SJSA1 (cell line): ENCODE measurements at regions not wholly inside any gene's neighbourhood (a gene's known extent, or its start where the extent isn't known, plus 50 kb on each side); places are given as distances from the start of the nearest gene placed in this dataset.
A peak's percentile ranks its signal among the peaks of the same experiment; 100 is the strongest.

Experiments
- DNase-seq, 2 experiments: peaks; one replicate each; pipeline ENCODE4 v3.0.0-alpha.2; 2015 to 2020; ENCODE audit warnings: low spot score in 2 of 2, low read depth in 1 of 2
- H3K27ac ChIP-seq: fragments of 250-450 bp; sonication (Bioruptor Pico); 2 replicates; pipeline ENCODE4 v1.5.1; 2020; ENCODE audit warnings: mild to moderate bottlenecking, moderate library complexity
- H3K27me3 ChIP-seq: fragments of 250-450 bp; sonication (Bioruptor Pico); replicated peaks from 2 replicates; pipeline ENCODE4 v1.5.1; 2020; ENCODE audit warnings: mild to moderate bottlenecking, moderate library complexity
- H3K36me3 ChIP-seq: fragments of 250-450 bp; sonication (Bioruptor Pico); 2 replicates; pipeline ENCODE4 v1.5.1; 2020; ENCODE audit warnings: mild to moderate bottlenecking
- H3K4me1 ChIP-seq: fragments of 250-450 bp; sonication (Bioruptor Pico); replicated peaks from 2 replicates; pipeline ENCODE4 v1.6.1; 2021; ENCODE audit warnings: mild to moderate bottlenecking
- H3K4me3 ChIP-seq: fragments of 250-450 bp; sonication (Bioruptor Pico); 2 replicates; pipeline ENCODE4 v1.5.1; 2020; ENCODE audit warnings: mild to moderate bottlenecking
- H3K9me3 ChIP-seq: fragments of 250-450 bp; sonication (Bioruptor Pico); replicated peaks from 2 replicates; pipeline ENCODE4 v1.5.1; 2020; ENCODE audit warnings: mild to moderate bottlenecking

DNA sequence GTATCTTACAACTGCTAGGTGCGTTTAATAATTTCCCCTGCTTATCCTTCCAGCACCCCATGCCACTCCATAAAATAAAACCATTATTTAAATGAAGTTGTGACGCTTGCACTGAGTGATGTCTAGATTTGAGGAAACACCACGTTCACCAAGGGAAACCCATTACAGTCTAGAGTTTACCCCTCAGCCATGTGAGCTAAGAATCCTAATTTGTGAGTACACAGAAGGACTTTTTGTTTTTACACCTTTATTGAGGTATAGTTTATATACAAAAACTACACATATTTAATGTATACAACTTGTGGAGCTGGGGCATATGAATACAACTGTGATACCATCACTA, 326.8 kb downstream of the RAPGEF2 start:
- DNase-seq = no peak
- no peaks in the 10 kb centered on the region for H3K27me3 ChIP-seq
- H3K36me3 ChIP-seq = no peaks in the 10 kb centered on the region
- H3K9me3 ChIP-seq = no peaks in the 10 kb centered on the region
- peaks cover 14% of the 10 kb centered on the region for H3K4me1 ChIP-seq
- H3K4me3 ChIP-seq = no peak overlapping the region
- no peak overlapping the region for H3K27ac ChIP-seq

- no peak for DNase-seq
- Histone ChIP-seq H3K4me3 (no peak overlapping the region), H3K9me3 (no peaks in the 10 kb centered on the region), H3K27ac (no peak overlapping the region), H3K27me3 (no peaks in the 10 kb centered on the region), H3K4me1 (peaks cover 27% of the 10 kb centered on the region), H3K36me3 (no peaks in the 10 kb centered on the region)
Measured at GRCh38 chr4:159430896-159431295, 328.0 kb downstream of the RAPGEF2 start.

DNA sequence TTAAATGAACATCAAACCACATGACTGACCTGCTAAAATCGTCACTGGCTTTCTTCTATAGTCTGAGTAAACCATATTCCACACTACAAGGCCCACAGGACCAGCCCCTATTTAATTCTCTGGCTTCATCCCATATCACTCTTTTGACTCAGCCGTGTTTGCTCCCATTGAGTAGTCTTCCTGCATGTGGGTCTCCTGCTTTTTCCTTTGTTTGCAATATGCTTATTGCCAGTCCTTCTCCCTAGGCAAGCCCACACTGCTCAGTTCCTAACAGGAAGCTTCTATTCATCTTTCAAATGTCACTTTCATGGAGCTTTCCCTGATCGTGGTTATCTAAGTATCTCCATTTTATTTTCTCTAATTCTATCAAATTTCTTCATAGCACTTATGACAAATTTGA, 329.6 kb downstream of the RAPGEF2 start:
- H3K4me1 ChIP-seq = peaks cover 29% of the 10 kb centered on the region
- H3K4me3 ChIP-seq = no peak overlapping the region
- no peak for DNase-seq
- H3K27me3 ChIP-seq = no peaks in the 10 kb centered on the region
- H3K27ac ChIP-seq = no peak overlapping the region
- no peaks in the 10 kb centered on the region for H3K9me3 ChIP-seq
- no peaks in the 10 kb centered on the region for H3K36me3 ChIP-seq

DNA sequence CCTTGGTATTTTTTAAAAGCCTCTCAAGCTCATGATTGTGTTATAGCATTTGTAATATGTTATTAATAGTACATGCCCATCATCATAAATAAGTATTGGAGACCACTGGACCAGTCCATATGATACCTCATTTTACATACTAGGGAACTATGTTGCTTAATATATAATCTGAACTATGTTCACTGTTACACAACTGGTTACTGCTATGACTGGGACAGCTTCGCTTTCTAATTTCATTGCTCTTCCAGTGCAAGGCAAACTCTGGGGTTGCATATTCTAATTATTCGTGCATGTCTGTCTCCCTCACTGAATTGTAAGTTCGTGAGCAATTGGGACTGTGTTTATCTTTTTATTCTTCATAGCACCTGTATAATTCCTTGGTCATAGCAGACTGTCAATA, 330.5 kb downstream of the RAPGEF2 start:
- Histone ChIP-seq H3K27me3 (no peaks in the 10 kb centered on the region), H3K4me1 (peaks cover 29% of the 10 kb centered on the region), H3K27ac (no peak overlapping the region), H3K9me3 (no peaks in the 10 kb centered on the region), H3K4me3 (no peak overlapping the region), H3K36me3 (no peaks in the 10 kb centered on the region)
- DNase-seq = no peak

DNA sequence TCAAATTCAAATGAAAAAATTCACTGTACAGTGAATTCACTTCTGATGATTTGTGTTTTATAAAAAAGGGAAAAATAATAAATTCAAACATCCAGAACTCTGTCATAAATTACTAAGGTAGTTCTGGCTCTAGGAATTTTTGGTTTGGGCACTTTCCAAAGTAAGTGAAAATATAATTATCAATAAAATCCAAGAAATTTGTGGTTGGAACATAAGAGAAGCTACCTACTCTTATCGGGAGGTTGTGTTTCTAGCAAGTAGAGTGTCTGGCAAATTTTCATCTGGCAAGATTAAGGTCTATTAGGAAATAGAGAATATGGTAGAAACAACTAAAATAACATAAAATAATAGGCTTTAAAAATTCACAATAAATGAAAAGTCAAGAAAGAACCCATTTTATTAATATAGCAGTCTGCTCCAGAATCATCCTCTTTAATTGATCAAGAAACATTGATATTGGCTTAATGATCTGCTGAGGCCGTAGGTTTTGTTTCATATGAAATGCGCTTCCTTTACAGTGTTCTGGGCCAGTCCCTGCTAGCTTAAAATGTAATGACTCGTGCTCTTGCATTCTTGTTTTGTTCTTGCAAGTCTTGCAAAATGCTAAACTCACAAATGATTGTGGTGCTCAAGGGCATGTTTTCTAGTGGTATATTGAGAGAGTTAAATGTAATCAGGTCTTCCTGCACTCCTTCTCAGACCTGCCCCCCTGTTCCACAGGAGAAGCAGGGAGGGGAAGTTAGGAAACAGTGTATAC, 331.4 kb downstream of the RAPGEF2 start:
- Histone ChIP-seq H3K27me3 (no peaks in the 10 kb centered on the region), H3K9me3 (no peaks in the 10 kb centered on the region), H3K36me3 (no peaks in the 10 kb centered on the region), H3K27ac (no peak overlapping the region), H3K4me3 (no peak overlapping the region), H3K4me1 (peaks cover 23% of the 10 kb centered on the region)
- DNase-seq = no peak

- Histone ChIP-seq H3K36me3 (no peaks in the 10 kb centered on the region), H3K27ac (no peak overlapping the region), H3K4me3 (no peak overlapping the region)
Measured at GRCh38 chr4:159434871-159435241, 332.0 kb downstream of the RAPGEF2 start.

GRCh38 chr4:159435561-159436023, 332.7 kb downstream of the RAPGEF2 start:
- H3K27ac ChIP-seq = peak overlapping the region; percentile 62
- peak; percentile 45 to 52 for DNase-seq
- peaks cover 19% of the 10 kb centered on the region for H3K4me1 ChIP-seq
- no peaks in the 10 kb centered on the region for H3K27me3 ChIP-seq
- no peaks in the 10 kb centered on the region for H3K9me3 ChIP-seq
- H3K36me3 ChIP-seq = no peaks in the 10 kb centered on the region
- H3K4me3 ChIP-seq = no peak overlapping the region

More at GRCh38 chr4:159434871-159435241, 332.0 kb downstream of the RAPGEF2 start:
- no peak for DNase-seq
- Histone ChIP-seq H3K27me3 (no peaks in the 10 kb centered on the region), H3K4me1 (peaks cover 19% of the 10 kb centered on the region), H3K9me3 (no peaks in the 10 kb centered on the region)

- peaks cover 21% of the 10 kb centered on the region for H3K4me1 ChIP-seq
- no peak overlapping the region for H3K4me3 ChIP-seq
- H3K36me3 ChIP-seq = no peaks in the 10 kb centered on the region
- no peaks in the 10 kb centered on the region for H3K27me3 ChIP-seq
- no peaks in the 10 kb centered on the region for H3K9me3 ChIP-seq
- DNase-seq = peak in 1 of 2 experiments; percentile 45
- no peak overlapping the region for H3K27ac ChIP-seq
Measured at GRCh38 chr4:159443975-159444374, 341.1 kb downstream of the RAPGEF2 start.

DNA sequence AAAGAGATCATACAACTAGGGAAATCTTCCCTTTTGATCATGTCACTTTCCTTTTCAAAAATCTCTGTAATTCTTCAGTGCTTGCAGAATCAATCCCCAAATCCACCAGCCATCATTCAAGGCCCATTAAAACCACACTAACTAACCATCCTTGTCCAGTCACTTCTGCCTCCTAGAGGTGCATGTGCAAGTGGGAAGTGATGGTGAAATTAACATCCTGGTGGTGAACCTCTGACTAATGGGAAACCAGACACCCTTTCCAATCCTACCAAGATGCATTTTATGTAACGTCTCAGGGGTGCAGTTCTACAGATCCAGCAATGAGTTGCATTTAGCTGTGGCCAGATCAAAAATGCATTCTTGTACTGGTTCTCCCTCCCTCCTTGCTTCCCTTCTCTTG, 341.8 kb downstream of the RAPGEF2 start:
- H3K36me3 ChIP-seq = no peaks in the 10 kb centered on the region
- no peak overlapping the region for H3K27ac ChIP-seq
- no peak overlapping the region for H3K4me3 ChIP-seq
- H3K27me3 ChIP-seq = no peaks in the 10 kb centered on the region
- peaks cover 21% of the 10 kb centered on the region for H3K4me1 ChIP-seq
- H3K9me3 ChIP-seq = no peaks in the 10 kb centered on the region
- DNase-seq = no peak

- no peaks in the 10 kb centered on the region for H3K27me3 ChIP-seq
- no peak for DNase-seq
- H3K36me3 ChIP-seq = no peaks in the 10 kb centered on the region
- H3K9me3 ChIP-seq = no peaks in the 10 kb centered on the region
- no peak overlapping the region; the same call in 1 of the 2 replicates for H3K27ac ChIP-seq
- peaks cover 21% of the 10 kb centered on the region for H3K4me1 ChIP-seq
- no peak overlapping the region for H3K4me3 ChIP-seq
Measured at GRCh38 chr4:159445692-159446091, 342.8 kb downstream of the RAPGEF2 start.

DNA sequence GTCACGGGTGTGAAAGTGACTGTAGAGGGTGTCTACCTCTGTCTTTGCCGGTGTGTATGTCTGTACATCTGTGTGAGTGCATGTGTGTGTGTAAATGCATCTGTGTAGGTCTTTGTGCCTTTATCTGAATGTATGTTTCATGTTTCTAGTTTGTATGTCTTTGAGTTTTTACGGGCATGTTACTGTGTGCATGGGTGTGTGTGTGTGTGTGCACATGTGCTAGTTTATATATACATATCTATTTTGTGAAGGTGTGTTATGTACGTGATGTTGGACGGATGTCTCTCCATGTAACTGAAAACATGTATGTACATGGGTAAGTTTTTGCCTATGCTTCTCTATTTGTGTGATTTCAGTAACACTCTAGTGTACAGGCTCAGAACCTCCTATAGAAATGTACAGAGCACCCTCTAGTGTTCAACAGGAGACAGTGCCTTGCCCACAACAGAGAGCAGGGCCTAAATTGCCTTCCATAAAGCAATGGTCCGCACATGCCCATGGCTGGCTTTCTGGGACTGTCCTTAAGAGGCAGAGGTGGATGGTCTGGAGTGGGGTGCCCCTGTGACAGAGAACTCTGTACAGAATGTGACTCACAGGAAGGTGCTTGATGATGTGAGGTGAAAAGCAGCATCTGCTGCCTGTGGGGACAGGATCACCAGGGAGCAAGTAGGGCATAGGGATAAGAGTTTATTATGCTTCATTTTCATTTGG, 343.5 kb downstream of the RAPGEF2 start:
- DNase-seq = peak; percentile 50 to 70
- H3K27me3 ChIP-seq = no peaks in the 10 kb centered on the region
- no peak overlapping the region; the same call in 1 of the 2 replicates for H3K27ac ChIP-seq
- H3K4me1 ChIP-seq = peaks cover 21% of the 10 kb centered on the region
- H3K9me3 ChIP-seq = no peaks in the 10 kb centered on the region
- H3K36me3 ChIP-seq = no peaks in the 10 kb centered on the region
- H3K4me3 ChIP-seq = no peak overlapping the region

GRCh38 chr4:159447296-159447695, 344.4 kb downstream of the RAPGEF2 start:
- no peaks in the 10 kb centered on the region for H3K9me3 ChIP-seq
- H3K4me1 ChIP-seq = peaks cover 21% of the 10 kb centered on the region
- no peaks in the 10 kb centered on the region for H3K27me3 ChIP-seq
- H3K36me3 ChIP-seq = no peaks in the 10 kb centered on the region
- no peak overlapping the region for H3K27ac ChIP-seq
- H3K4me3 ChIP-seq = no peak overlapping the region
- no peak for DNase-seq

GRCh38 chr4:159451006-159451405, 348.1 kb downstream of the RAPGEF2 start:
- Histone ChIP-seq H3K27ac (no peak overlapping the region), H3K36me3 (no peaks in the 10 kb centered on the region), H3K27me3 (no peaks in the 10 kb centered on the region), H3K4me3 (no peak overlapping the region), H3K4me1 (peaks cover 8% of the 10 kb centered on the region), H3K9me3 (no peaks in the 10 kb centered on the region)
- DNase-seq = no peak

DNA sequence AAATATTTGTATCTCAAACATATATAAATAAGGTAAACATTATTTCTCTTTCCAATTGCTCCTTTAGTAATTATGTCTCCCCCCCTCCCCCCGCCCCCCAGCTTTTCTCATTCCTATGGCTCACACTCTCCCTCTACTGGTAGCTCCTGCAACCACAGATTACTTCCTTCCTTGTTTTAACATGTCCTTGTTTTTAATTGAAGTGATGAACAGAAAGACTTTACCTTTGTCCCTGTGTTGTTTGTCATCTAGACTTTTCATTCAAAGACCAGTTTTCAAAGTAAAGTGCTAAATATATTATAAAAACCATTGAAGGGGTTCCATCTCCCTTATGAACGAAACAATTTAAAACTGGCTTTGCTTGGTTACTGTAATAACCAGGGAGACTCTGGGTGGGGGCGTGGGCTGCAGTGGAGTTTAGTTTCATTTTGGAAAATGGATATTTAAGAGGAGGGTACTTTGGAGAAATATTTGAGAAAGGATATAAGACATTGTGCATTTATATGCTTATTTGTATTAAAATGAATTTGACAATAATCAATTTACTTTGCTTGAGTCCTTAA, 352.9 kb downstream of the RAPGEF2 start:
- DNase-seq = peak; percentile 47 to 60
- Histone ChIP-seq H3K27ac (no peak overlapping the region), H3K36me3 (no peaks in the 10 kb centered on the region), H3K4me1 (no peaks in the 10 kb centered on the region; the same call in 1 of the 2 replicates), H3K27me3 (no peaks in the 10 kb centered on the region), H3K4me3 (no peak overlapping the region), H3K9me3 (no peaks in the 10 kb centered on the region)
